SKM-1 (cell line): ENCODE measurements at regions not wholly inside any gene's neighbourhood (a gene's known extent, or its start where the extent isn't known, plus 50 kb on each side); places are given as distances from the start of the nearest gene placed in this dataset.
"Not testable (repeated sequence)": the region's sequence is repeated elsewhere in the genome, so short reads cannot be mapped to it uniquely, and the experiment has no call there.

Experiments
- DNase-seq: peaks from one replicate; lab custom pipeline; 2025; ENCODE audit not compliant: unreplicated experiment; lab: John Stamatoyannopoulos, UW

- no peak for DNase-seq
These were observed 50.3 kb upstream of the ATP6AP2 start for GRCh38 chrX:40530509-40530908.

- DNase-seq = no peak
These were observed 53.2 kb upstream of the ATP6AP2 start for GRCh38 chrX:40527543-40527942.

DNA sequence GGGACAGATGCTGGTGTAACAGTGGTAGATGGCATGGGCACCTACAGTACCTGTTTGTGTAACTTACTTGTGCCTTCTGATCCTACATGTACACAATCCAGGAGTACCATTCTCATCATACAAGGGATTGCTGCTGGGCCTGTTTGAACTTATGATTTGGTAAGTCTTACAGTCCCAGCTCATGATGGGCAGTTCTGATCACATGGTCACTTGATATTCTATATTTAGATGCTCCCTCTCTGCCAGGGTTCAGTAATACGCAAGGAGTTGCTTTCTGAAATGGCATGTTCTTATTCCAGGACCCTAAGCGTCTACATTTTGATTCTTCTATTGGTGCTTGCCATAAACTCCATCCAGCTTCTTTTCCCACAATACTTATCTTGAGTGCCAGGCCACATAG lies 54.4 kb upstream of the ATP6AP2 start:
- DNase-seq = no peak

DNA sequence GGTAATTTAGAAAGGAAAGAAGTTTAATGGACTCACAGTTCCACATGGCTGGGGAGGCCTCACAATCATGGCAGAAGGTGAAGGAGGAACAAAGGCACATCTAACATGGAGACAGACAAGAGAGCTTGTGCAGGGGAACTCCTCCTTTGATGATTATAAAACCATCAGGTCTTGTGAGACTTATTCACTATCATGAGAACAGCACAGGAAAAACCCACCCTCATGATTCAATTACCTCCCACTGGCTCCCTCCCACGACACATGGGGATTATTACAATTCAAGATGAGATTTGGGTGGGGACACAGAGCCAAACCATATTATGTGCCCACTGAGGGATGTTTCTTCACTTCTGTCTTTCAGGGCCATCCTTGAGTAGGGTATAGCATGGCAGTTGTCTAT lies 54.9 kb upstream of the ATP6AP2 start:
- not testable (repeated sequence) for DNase-seq

DNA sequence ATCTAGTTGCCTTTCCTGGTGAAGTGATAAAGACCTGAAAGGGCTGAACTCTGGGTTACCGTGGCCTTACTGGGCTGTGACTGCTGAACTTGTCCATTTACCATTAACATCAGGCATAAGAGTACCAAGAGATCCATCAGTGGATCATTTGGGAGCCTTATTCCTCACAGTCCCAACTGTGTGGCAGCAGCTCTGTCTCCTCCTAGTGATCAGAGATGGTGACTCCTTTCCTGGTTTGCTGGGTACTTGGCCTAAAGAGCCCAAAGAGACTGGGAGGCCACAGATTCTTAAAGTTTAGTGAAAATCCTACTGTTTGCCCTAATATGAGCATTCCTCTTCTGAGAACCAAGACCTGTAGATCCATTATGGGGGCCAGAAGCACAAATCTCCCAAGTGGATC lies 56.3 kb upstream of the ATP6AP2 start:
- DNase-seq = no peak

GRCh38 chrX:40523852-40524251 lies 56.9 kb upstream of the ATP6AP2 start:
- no peak for DNase-seq

GRCh38 chrX:40521868-40522450 lies 58.8 kb upstream of the ATP6AP2 start:
- DNase-seq = no peak

- no peak for DNase-seq
These were observed 66.4 kb upstream of the ATP6AP2 start for GRCh38 chrX:40514376-40514775.

- no peak for DNase-seq
These were observed 66.9 kb upstream of the ATP6AP2 start for GRCh38 chrX:40513835-40514234.

- DNase-seq = no peak
These were observed 67.8 kb upstream of the ATP6AP2 start for GRCh38 chrX:40513012-40513411.

DNA sequence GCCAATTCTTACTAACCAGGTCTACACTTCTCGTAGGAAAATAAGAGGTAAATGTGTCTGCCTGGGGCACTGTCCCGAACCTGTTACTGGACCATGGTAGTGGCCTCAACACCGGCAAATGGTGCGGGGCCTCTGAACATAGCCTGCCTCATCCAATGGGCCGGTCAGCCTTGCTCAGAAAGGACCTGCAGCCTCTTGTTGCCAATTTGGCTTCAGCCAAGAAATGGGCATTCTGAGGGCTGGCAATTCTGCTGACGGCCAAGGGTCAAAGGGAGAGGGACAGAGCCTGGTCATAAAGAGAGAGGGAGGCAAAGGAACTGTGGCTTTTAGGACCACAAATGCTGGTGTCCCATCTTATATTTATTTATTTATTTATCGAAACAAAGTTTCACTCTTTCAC lies 69.5 kb upstream of the ATP6AP2 start:
- DNase-seq = no peak

- no peak for DNase-seq
These were observed 72.2 kb upstream of the ATP6AP2 start for GRCh38 chrX:40508560-40508959.

- no peak for DNase-seq
These were observed 74.4 kb upstream of the ATP6AP2 start for GRCh38 chrX:40506201-40506985.

DNA sequence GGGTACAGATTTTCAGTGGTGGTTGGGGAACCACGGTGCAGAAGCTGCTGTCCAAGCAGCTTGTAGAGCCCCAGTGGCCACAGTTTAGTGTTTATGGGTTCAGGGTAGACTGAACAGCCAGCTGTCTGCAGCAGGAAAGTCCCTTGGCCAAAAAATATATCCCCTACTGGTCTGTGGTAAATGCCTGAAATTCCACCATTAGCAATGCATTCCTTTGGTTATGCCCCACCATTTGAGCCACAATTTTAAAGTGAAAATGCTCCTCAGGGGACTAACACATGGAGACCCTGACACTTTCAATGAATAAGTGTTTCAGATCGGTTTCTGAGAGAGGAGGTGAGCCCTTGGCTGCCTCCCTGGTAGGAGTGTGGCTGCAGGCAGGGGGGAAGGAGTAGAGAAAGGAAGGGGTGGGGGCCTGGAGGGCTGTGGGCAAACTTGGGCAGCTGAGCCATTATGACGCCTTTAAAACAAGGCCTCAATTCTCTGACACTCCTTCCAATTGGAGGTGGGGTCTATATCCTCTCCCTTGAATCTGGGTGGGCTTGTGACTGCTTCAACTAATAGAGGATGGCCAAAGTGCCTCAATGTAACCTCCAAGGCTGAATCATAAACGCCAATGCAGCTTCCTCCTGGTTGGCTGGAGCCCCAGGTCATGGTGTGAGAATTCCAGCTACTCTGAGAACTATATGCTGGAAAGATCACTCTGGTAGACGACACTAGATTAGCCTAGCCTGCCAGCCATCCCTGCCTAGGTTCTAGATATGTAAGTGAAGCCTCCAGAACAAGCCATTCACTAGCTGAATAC lies 75.8 kb upstream of the ATP6AP2 start:
- no peak for DNase-seq

GRCh38 chrX:40503094-40503493 lies 77.7 kb upstream of the ATP6AP2 start:
- no peak for DNase-seq

- no peak for DNase-seq
These were observed 78.1 kb upstream of the ATP6AP2 start for GRCh38 chrX:40502688-40503087.

GRCh38 chrX:40501164-40501855 lies 79.5 kb upstream of the ATP6AP2 start:
- DNase-seq = no peak

DNA sequence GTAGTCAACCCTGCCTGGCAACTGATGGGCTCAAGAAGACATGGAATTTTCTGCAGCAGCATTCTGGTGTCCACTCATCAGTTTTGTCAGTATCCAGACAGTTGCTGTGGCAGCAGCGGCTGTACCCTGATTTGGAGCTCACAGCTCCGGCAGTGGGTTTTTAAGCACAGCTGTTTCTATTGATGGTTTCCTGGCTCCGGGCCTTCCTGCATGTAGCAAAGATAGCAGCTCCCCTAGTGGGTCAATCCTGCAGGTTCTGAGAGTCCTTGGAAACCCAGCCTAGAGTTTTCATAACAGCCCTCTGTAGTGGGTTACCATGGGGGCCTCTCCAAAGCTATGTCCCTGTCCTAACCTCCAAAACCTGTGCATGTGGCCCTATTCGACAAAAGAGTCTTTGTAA lies 84.0 kb upstream of the ATP6AP2 start:
- DNase-seq = no peak

DNA sequence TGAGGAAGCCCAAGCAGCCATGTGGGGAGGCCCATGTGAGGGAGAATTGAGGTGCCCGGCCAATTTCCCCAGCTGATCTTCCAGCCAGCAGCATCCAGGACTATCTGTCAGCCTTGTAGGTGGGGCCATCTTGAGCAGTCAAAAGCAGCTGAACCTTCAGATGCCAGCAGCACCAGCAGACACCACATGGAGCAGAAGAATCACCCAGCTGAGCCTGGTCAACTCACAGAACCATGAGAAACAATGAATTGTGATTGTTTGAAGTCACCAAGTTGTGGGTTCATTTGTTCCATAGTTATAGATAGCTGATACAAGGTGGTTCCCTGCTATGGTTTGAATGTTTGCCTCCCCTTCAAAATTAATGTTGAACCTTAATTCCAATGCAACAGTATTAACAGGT lies 85.1 kb upstream of the ATP6AP2 start:
- no peak for DNase-seq

GRCh38 chrX:40494005-40494404 lies 86.8 kb upstream of the ATP6AP2 start:
- DNase-seq = no peak

DNA sequence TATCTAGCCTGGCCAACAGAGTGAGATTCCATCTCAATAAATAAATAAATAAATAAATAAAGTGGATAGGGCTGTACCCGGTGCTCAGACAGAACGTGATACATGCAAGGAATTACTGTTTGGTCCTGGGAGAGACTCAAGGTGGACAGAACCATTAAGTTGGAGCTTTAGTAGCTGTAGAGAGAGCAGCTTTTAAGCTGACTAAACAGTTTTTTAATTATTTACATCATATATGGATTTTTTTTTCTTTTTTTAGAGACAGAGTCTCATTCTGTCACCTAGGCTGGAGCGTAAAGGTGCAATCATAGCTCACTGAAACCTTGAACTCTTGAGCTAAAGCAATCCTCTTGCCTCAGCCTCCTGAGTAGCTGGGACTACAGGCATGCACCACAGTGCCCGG lies 92.5 kb upstream of the ATP6AP2 start:
- no peak for DNase-seq
